Osteocyte (in vitro differentiated cells): ENCODE measurements at regions not wholly inside any gene's neighbourhood (a gene's known extent, or its start where the extent isn't known, plus 50 kb on each side); places are given as distances from the start of the nearest gene placed in this dataset.
A peak's percentile ranks its signal among the peaks of the same experiment; 100 is the strongest.

Source experiments
- DNase-seq: peaks from one replicate; pipeline ENCODE4 v3.0.0; 2021; ENCODE audit warnings: mixed read lengths; ENCODE audit not compliant: unreplicated experiment; ENCODE audit errors: extremely low spot score
- H3K27ac Mint-ChIP-seq: one replicate; pipeline ENCODE4 v1.8.0; 2021; ENCODE audit warnings: mild to moderate bottlenecking, mixed read lengths; ENCODE audit not compliant: unreplicated experiment
- H3K27me3 Mint-ChIP-seq: one replicate; pipeline ENCODE4 v1.8.0; 2021; ENCODE audit warnings: mixed read lengths; ENCODE audit not compliant: unreplicated experiment
- H3K36me3 Mint-ChIP-seq: one replicate; pipeline ENCODE4 v1.8.0; 2021; ENCODE audit warnings: mixed read lengths; ENCODE audit not compliant: unreplicated experiment
- H3K4me1 Mint-ChIP-seq: one replicate; pipeline ENCODE4 v1.8.0; 2021; ENCODE audit warnings: mixed read lengths; ENCODE audit not compliant: unreplicated experiment
- H3K4me3 Mint-ChIP-seq: one replicate; pipeline ENCODE4 v1.8.0; 2021; ENCODE audit warnings: mild to moderate bottlenecking, moderate library complexity, mixed read lengths; ENCODE audit not compliant: unreplicated experiment
- H3K9me3 Mint-ChIP-seq: one replicate; pipeline ENCODE4 v1.8.0; 2021; ENCODE audit warnings: mixed read lengths; ENCODE audit not compliant: unreplicated experiment
- TF ChIP-seq, protein P1 (sequence below): fragments of 200-600 bp; sonication (generic); IDR thresholded peaks from 2 replicates; pipeline ENCODE4 v1.5.0; 2021; ENCODE audit warnings: antibody characterized with exemption, mild to moderate bottlenecking, moderate library complexity

DNA sequence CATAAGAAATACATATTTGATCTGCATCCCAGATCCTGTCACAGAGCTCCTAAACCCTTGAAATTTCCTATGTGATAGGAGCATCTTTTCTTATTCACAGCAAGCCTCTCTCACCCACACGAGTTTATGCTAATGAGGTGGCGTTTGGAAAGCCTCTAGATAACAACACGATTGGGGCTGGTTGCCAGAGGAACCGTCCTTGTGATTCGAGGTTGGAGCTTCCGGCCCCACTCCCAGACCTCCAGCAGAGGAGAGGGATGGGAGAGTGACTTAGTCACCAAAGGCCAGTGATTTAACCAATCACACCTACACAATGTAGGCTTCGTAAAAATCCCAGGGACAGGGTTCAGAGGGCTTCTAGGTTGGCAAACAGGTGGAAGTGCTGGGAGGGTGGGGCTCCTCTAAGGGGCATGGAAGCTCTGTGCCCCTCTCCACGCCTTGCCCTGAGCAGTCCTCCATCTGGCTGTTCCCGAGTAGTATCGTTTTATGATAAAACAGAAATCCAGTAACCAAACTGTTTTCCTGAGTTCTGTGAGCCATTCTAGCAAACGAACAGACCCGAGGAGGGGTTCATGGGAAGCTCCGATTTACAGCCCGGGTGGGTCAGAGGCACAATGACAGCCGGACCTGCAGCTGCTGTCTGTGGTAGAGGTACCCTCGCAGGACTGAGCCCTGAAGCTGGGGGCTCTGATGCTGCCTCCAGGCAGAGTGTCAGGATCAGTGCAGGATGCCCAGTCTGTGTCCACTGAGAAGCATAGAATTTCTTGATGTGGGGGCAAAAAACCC lies 238.1 kb upstream of the ARID1B start:
- Mint-ChIP-seq H3K4me1 (no peaks in the 10 kb centered on the region), H3K27me3 (peaks cover 8% of the 10 kb centered on the region), H3K27ac (no peak overlapping the region), H3K36me3 (no peaks in the 10 kb centered on the region), H3K4me3 (no peak overlapping the region), H3K9me3 (no peaks in the 10 kb centered on the region)
- TF ChIP-seq, protein P1, sequence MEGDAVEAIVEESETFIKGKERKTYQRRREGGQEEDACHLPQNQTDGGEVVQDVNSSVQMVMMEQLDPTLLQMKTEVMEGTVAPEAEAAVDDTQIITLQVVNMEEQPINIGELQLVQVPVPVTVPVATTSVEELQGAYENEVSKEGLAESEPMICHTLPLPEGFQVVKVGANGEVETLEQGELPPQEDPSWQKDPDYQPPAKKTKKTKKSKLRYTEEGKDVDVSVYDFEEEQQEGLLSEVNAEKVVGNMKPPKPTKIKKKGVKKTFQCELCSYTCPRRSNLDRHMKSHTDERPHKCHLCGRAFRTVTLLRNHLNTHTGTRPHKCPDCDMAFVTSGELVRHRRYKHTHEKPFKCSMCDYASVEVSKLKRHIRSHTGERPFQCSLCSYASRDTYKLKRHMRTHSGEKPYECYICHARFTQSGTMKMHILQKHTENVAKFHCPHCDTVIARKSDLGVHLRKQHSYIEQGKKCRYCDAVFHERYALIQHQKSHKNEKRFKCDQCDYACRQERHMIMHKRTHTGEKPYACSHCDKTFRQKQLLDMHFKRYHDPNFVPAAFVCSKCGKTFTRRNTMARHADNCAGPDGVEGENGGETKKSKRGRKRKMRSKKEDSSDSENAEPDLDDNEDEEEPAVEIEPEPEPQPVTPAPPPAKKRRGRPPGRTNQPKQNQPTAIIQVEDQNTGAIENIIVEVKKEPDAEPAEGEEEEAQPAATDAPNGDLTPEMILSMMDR: no peak
- no peak for DNase-seq

DNA sequence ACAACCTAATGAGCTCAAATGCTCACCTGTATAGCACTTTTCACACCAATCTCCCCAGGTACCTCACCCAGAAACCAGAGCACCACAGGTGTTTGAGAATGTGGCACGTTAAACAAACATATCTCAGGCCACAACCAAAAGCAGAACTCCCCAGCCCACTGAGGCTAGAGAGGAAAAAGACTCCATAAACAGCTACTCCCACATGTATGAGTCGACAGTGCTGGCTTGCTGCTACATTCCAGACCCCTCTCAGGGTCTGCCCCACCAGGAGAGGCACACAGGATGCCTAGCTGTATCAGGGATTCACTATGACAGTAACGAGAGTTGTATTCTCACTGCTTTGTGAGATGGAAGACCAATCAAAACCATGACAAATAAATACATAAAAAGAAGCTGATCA lies 242.6 kb upstream of the ARID1B start:
- no peaks in the 10 kb centered on the region for H3K9me3 Mint-ChIP-seq
- peak; percentile 49 for DNase-seq
- H3K27me3 Mint-ChIP-seq: peaks cover 24% of the 10 kb centered on the region
- H3K27ac Mint-ChIP-seq: no peak overlapping the region
- TF ChIP-seq, protein P1: no peak
- no peaks in the 10 kb centered on the region for H3K4me1 Mint-ChIP-seq
- H3K4me3 Mint-ChIP-seq: no peak overlapping the region
- no peaks in the 10 kb centered on the region for H3K36me3 Mint-ChIP-seq

DNA sequence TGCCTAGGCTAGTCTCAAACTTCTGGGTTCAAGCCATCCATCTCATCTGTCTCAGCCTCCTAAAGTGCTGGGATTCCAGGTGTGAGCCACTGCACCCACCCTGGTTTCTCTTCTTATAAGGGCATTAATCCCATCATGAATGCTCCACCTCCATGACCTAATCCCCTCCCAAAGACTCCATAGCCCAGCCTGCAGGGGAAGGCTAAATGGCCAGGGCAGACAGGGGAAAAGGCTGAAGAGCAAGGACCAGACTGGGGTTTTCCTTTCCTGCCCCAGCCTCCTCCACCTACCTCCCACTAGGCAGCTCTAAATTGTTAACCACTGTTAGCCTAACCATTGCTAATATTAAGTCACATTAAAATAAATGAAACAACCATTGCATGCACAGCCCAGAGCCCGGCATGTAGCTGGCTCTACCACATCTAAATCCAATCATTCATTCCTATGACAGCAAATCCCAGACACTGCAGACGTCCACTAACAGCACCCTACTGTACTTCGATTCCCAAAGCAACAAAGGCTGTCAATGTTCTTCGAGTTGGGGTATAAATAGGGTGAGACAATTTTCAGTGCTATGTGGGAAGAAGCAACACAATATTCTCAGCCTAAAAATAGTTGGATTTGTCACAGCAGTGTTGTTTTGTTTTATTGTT lies 243.2 kb upstream of the ARID1B start:
- Mint-ChIP-seq H3K27me3 (peaks cover 24% of the 10 kb centered on the region), H3K36me3 (no peaks in the 10 kb centered on the region), H3K9me3 (no peaks in the 10 kb centered on the region), H3K27ac (no peak overlapping the region), H3K4me1 (no peaks in the 10 kb centered on the region), H3K4me3 (no peak overlapping the region)
- DNase-seq: peak; percentile 71
- TF ChIP-seq, protein P1: no peak

DNA sequence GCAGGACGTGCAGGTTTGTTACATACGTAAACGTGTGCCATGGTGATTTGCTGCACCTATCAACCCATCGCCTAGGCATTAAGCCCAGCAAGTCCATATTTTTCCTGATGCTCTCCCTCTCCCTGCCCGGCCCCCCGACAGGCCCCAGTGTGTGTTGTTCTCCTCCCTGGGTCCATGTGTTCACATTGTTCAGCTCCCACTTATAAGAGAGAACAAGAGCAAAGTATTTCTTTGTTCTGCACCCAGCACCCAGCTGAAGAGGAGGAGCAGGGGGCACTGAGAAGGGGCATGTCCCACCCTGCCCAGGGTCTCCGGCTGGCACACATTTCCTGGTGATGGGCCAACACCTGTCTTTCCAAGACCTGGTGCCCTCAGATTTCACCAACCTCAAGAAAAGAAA lies 251.1 kb upstream of the ARID1B start:
- no peak overlapping the region for H3K27ac Mint-ChIP-seq
- H3K4me3 Mint-ChIP-seq: no peak overlapping the region
- peak; percentile 56 for DNase-seq
- peaks cover 4% of the 10 kb centered on the region for H3K9me3 Mint-ChIP-seq
- TF ChIP-seq, protein P1: no peak
- peaks cover 6% of the 10 kb centered on the region for H3K27me3 Mint-ChIP-seq
- H3K4me1 Mint-ChIP-seq: no peaks in the 10 kb centered on the region
- no peaks in the 10 kb centered on the region for H3K36me3 Mint-ChIP-seq

DNA sequence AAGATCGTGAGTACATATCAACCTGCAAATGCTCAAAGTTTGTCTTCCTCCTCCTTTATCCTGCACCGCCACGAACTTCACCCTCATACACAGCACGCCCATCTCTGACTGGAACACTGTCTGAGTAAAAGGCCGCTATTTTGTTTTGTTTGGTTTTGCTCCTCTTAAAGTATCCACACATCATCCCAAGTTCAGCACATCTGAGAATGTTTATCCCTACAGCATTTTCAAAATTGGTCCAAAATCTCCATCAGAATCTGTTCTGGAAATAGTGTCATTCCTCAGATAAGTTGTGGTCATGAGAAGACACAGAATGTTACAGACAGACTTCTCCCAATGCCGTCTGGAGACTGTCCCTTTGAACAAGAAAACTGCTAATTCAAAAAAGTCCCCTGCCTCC lies 251.6 kb upstream of the ARID1B start:
- no peaks in the 10 kb centered on the region for H3K4me1 Mint-ChIP-seq

More for the DNA sequence above, 251.6 kb upstream of the ARID1B start:
- peaks cover 4% of the 10 kb centered on the region for H3K9me3 Mint-ChIP-seq
- DNase-seq: no peak
- H3K27ac Mint-ChIP-seq: no peak overlapping the region
- TF ChIP-seq, protein P1: no peak
- H3K27me3 Mint-ChIP-seq: peaks cover 3% of the 10 kb centered on the region
- H3K4me3 Mint-ChIP-seq: no peak overlapping the region
- no peaks in the 10 kb centered on the region for H3K36me3 Mint-ChIP-seq
